GM23338 (cell line): ENCODE measurements at regions not wholly inside any gene's neighbourhood (a gene's known extent, or its start where the extent isn't known, plus 50 kb on each side); places are given as distances from the start of the nearest gene placed in this dataset.

Experiments
- ATAC-seq: fragments of 200-7000 bp; cut with Tn5 transposase; 3 replicates; pipeline ENCODE4 v1.9.1; 2020
- DNase-seq: peaks from one replicate; pipeline ENCODE4 v3.0.0-alpha.2; 2015; ENCODE audit warnings: low spot score
- H2AFZ ChIP-seq: fragments of 200-600 bp; sonication (generic); 2 replicates; pipeline ENCODE4 v1.8.0; 2016; ENCODE audit warnings: antibody characterized with exemption, mild to moderate bottlenecking, moderate library complexity
- H3F3A ChIP-seq: fragments of 200-600 bp; sonication (generic); replicated peaks from 2 replicates; pipeline ENCODE4 v1.8.0; 2017; ENCODE audit warnings: antibody characterized with exemption, mixed run types, low read depth
- H3K27ac ChIP-seq: fragments of 200-600 bp; sonication (generic); 2 replicates; pipeline ENCODE4 v1.6.1; 2016; ENCODE audit warnings: low read depth
- H3K27me3 ChIP-seq: fragments of 200-600 bp; sonication (generic); 2 replicates; pipeline ENCODE4 v1.8.0; 2016; ENCODE audit warnings: mild to moderate bottlenecking, mixed run types, moderate library complexity; ENCODE audit not compliant: insufficient read depth
- H3K36me3 ChIP-seq: fragments of 200-600 bp; sonication (generic); 2 replicates; pipeline ENCODE4 v1.8.0; 2016; ENCODE audit warnings: mild to moderate bottlenecking; ENCODE audit not compliant: insufficient read depth
- H3K4me1 ChIP-seq: fragments of 200-600 bp; sonication (generic); 2 replicates; pipeline ENCODE4 v1.8.0; 2016; ENCODE audit warnings: mild to moderate bottlenecking, moderate library complexity; ENCODE audit not compliant: insufficient read depth
- H3K4me2 ChIP-seq: fragments of 200-600 bp; sonication (generic); 2 replicates; pipeline ENCODE4 v1.7.1; 2017; ENCODE audit warnings: mixed run types
- H3K4me3 ChIP-seq: fragments of 200-600 bp; sonication (generic); 2 replicates; pipeline ENCODE4 v1.6.1; 2016; ENCODE audit warnings: mixed run types
- H3K79me2 ChIP-seq: fragments of 200-600 bp; sonication (generic); replicated peaks from 2 replicates; pipeline ENCODE4 v1.8.0; 2017; ENCODE audit warnings: mild to moderate bottlenecking; ENCODE audit not compliant: insufficient read depth
- H3K9me2 ChIP-seq: fragments of 200-600 bp; sonication (generic); 2 replicates; pipeline ENCODE4 v1.8.0; 2017; ENCODE audit not compliant: insufficient read depth
- H4K20me1 ChIP-seq: fragments of 200-600 bp; sonication (generic); replicated peaks from 2 replicates; pipeline ENCODE4 v1.8.0; 2017; ENCODE audit warnings: mild to moderate bottlenecking; ENCODE audit not compliant: insufficient read depth
- H3K27ac Mint-ChIP-seq: 2 replicates; pipeline ENCODE4 v1.8.0; 2020; ENCODE audit warnings: inconsistent platforms, mild to moderate bottlenecking, moderate library complexity, mixed read lengths
- H3K27me3 Mint-ChIP-seq: 3 replicates; pipeline ENCODE4 v1.8.0; 2022; ENCODE audit warnings: low read depth, mild to moderate bottlenecking, moderate library complexity, mixed read lengths, inconsistent platforms; ENCODE audit not compliant: insufficient read depth, poor library complexity
- H3K36me3 Mint-ChIP-seq: 3 replicates; pipeline ENCODE4 v1.8.0; 2021; ENCODE audit warnings: low read depth, mild to moderate bottlenecking, inconsistent platforms, moderate library complexity, mixed read lengths
- H3K4me1 Mint-ChIP-seq: 3 replicates; pipeline ENCODE4 v1.8.0; 2020; ENCODE audit warnings: mild to moderate bottlenecking, inconsistent platforms, mixed read lengths
- H3K4me3 Mint-ChIP-seq: 3 replicates; pipeline ENCODE4 v1.8.0; 2021; ENCODE audit warnings: moderate library complexity, mild to moderate bottlenecking, inconsistent platforms, mixed read lengths
- H3K9me3 Mint-ChIP-seq: 3 replicates; pipeline ENCODE4 v1.8.0; 2020; ENCODE audit warnings: moderate library complexity, mild to moderate bottlenecking, inconsistent platforms, mixed read lengths
- CREB1 ChIP-seq: fragments of 250-450 bp; sonication (Bioruptor Pico); IDR thresholded peaks from 2 replicates; pipeline ENCODE4 v1.5.0; 2020; ENCODE audit warnings: low read depth, mild to moderate bottlenecking, moderate library complexity
- ETS1 ChIP-seq: IDR thresholded peaks from 2 replicates; pipeline ENCODE4 v1.6.1; 2016; ENCODE audit warnings: antibody characterized with exemption
- EZH2 ChIP-seq: fragments of 200-600 bp; sonication (generic); IDR thresholded peaks from one replicate; pipeline ENCODE4 v1.8.0; 2017; ENCODE audit warnings: antibody characterized with exemption, mild to moderate bottlenecking, low read depth; ENCODE audit not compliant: unreplicated experiment
- EZH2phosphoT487 ChIP-seq: fragments of 200-600 bp; sonication (generic); IDR thresholded peaks from one replicate; pipeline ENCODE4 v1.8.1; 2018; ENCODE audit warnings: antibody characterized with exemption; ENCODE audit not compliant: unreplicated experiment
- JUNB ChIP-seq: IDR thresholded peaks from one replicate; pipeline ENCODE4 v1.6.1; 2016; ENCODE audit warnings: antibody characterized with exemption; ENCODE audit not compliant: unreplicated experiment
- NANOG ChIP-seq: IDR thresholded peaks from 2 replicates; pipeline ENCODE4 v1.6.1; 2016; ENCODE audit warnings: antibody characterized with exemption, borderline replicate concordance
- POLR2AphosphoS5 ChIP-seq: IDR thresholded peaks from 2 replicates; pipeline ENCODE4 v1.6.1; 2016; ENCODE audit warnings: antibody characterized with exemption, low read depth
- REST ChIP-seq: IDR thresholded peaks from one replicate; pipeline ENCODE4 v1.6.1; 2018; ENCODE audit warnings: antibody characterized with exemption; ENCODE audit not compliant: unreplicated experiment
- STAT1 ChIP-seq: IDR thresholded peaks from one replicate; pipeline ENCODE4 v1.6.1; 2016; ENCODE audit warnings: antibody characterized with exemption; ENCODE audit not compliant: unreplicated experiment
- ZNF114 ChIP-seq: fragments of 250-450 bp; sonication (Bioruptor Pico); IDR thresholded peaks from 2 replicates; pipeline ENCODE4 v1.5.0; 2020; ENCODE audit warnings: mild to moderate bottlenecking, moderate library complexity
- ZNF331 ChIP-seq: fragments of 250-450 bp; sonication (Bioruptor Pico); IDR thresholded peaks from 2 replicates; pipeline ENCODE4 v1.5.0; 2020; ENCODE audit warnings: low read depth, mild to moderate bottlenecking, moderate library complexity
- TF ChIP-seq, protein P1 (sequence below), 2 experiments: fragments of 200-600 bp in 1 of 2; sonication (generic) in 1 of 2; conservative IDR thresholded peaks; 2 replicates each; pipeline versions ENCODE4 v1.5.1 to v1.6.1; 2016 to 2017; ENCODE audit warnings: antibody characterized with exemption in 2 of 2, low read depth in 2 of 2, mild to moderate bottlenecking in 2 of 2, moderate library complexity in 1 of 2
- TF ChIP-seq, protein P2 (sequence below): fragments of 250-450 bp; sonication (Bioruptor Pico); IDR thresholded peaks from 2 replicates; pipeline ENCODE4 v1.5.0; 2020; ENCODE audit warnings: mild to moderate bottlenecking, moderate library complexity

GRCh38 chr6:86871681-86872080, 65.6 kb upstream of the HTR1E start (continued):
- TF ChIP-seq NANOG (no peak), ZNF114 (no peak), STAT1 (no peak)

GRCh38 chr6:86869500-86869899, 67.8 kb upstream of the HTR1E start:
- Histone ChIP-seq H3K36me3 (no peaks in the 10 kb centered on the region), H3K4me2 (no peak overlapping the region), H3K9me2 (no peaks in the 10 kb centered on the region; the same call in 1 of the 2 replicates), H2AFZ (no peak overlapping the region), H3K4me1 (no peaks in the 10 kb centered on the region), H3K79me2 (no peaks in the 10 kb centered on the region), H3K4me3 (no peak overlapping the region), H3F3A (no peaks in the 10 kb centered on the region), H3K27ac (no peak overlapping the region), H3K27me3 (no peaks in the 10 kb centered on the region), H4K20me1 (no peaks in the 10 kb centered on the region)
- TF ChIP-seq NANOG (no peak), POLR2AphosphoS5 (no peak), EZH2 (no peak), ZNF331 (CRISPR knock-in tag) (no peak), REST (no peak), CREB1 (CRISPR knock-in tag) (no peak), ETS1 (no peak), EZH2phosphoT487 (no peak), STAT1 (no peak), ZNF114 (no peak), JUNB (no peak)
- TF ChIP-seq, protein P1, sequence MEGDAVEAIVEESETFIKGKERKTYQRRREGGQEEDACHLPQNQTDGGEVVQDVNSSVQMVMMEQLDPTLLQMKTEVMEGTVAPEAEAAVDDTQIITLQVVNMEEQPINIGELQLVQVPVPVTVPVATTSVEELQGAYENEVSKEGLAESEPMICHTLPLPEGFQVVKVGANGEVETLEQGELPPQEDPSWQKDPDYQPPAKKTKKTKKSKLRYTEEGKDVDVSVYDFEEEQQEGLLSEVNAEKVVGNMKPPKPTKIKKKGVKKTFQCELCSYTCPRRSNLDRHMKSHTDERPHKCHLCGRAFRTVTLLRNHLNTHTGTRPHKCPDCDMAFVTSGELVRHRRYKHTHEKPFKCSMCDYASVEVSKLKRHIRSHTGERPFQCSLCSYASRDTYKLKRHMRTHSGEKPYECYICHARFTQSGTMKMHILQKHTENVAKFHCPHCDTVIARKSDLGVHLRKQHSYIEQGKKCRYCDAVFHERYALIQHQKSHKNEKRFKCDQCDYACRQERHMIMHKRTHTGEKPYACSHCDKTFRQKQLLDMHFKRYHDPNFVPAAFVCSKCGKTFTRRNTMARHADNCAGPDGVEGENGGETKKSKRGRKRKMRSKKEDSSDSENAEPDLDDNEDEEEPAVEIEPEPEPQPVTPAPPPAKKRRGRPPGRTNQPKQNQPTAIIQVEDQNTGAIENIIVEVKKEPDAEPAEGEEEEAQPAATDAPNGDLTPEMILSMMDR (conservative IDR thresholded peaks at IDR 0.05; ENCODE audit: low read depth in 2 of 2): no peak
- TF ChIP-seq, protein P2, sequence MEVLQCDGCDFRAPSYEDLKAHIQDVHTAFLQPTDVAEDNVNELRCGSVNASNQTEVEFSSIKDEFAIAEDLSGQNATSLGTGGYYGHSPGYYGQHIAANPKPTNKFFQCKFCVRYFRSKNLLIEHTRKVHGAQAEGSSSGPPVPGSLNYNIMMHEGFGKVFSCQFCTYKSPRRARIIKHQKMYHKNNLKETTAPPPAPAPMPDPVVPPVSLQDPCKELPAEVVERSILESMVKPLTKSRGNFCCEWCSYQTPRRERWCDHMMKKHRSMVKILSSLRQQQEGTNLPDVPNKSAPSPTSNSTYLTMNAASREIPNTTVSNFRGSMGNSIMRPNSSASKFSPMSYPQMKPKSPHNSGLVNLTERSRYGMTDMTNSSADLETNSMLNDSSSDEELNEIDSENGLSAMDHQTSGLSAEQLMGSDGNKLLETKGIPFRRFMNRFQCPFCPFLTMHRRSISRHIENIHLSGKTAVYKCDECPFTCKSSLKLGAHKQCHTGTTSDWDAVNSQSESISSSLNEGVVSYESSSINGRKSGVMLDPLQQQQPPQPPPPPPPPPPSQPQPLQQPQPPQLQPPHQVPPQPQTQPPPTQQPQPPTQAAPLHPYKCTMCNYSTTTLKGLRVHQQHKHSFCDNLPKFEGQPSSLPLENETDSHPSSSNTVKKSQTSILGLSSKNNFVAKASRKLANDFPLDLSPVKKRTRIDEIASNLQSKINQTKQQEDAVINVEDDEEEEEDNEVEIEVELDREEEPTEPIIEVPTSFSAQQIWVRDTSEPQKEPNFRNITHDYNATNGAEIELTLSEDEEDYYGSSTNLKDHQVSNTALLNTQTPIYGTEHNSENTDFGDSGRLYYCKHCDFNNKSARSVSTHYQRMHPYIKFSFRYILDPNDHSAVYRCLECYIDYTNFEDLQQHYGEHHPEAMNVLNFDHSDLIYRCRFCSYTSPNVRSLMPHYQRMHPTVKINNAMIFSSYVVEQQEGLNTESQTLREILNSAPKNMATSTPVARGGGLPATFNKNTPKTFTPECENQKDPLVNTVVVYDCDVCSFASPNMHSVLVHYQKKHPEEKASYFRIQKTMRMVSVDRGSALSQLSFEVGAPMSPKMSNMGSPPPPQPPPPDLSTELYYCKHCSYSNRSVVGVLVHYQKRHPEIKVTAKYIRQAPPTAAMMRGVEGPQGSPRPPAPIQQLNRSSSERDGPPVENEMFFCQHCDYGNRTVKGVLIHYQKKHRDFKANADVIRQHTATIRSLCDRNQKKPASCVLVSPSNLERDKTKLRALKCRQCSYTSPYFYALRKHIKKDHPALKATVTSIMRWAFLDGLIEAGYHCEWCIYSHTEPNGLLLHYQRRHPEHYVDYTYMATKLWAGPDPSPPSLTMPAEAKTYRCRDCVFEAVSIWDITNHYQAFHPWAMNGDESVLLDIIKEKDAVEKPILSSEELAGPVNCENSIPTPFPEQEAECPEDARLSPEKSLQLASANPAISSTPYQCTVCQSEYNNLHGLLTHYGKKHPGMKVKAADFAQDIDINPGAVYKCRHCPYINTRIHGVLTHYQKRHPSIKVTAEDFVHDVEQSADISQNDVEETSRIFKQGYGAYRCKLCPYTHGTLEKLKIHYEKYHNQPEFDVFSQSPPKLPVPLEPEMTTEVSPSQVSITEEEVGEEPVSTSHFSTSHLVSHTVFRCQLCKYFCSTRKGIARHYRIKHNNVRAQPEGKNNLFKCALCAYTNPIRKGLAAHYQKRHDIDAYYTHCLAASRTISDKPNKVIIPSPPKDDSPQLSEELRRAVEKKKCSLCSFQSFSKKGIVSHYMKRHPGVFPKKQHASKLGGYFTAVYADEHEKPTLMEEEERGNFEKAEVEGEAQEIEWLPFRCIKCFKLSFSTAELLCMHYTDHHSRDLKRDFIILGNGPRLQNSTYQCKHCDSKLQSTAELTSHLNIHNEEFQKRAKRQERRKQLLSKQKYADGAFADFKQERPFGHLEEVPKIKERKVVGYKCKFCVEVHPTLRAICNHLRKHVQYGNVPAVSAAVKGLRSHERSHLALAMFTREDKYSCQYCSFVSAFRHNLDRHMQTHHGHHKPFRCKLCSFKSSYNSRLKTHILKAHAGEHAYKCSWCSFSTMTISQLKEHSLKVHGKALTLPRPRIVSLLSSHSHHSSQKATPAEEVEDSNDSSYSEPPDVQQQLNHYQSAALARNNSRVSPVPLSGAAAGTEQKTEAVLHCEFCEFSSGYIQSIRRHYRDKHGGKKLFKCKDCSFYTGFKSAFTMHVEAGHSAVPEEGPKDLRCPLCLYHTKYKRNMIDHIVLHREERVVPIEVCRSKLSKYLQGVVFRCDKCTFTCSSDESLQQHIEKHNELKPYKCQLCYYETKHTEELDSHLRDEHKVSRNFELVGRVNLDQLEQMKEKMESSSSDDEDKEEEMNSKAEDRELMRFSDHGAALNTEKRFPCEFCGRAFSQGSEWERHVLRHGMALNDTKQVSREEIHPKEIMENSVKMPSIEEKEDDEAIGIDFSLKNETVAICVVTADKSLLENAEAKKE (CRISPR knock-in tag): no peak
- no peak for ATAC-seq
- Mint-ChIP-seq H3K4me1 (no peaks in the 10 kb centered on the region), H3K36me3 (peaks cover 31% of the 10 kb centered on the region; the same call in 2 of the 3 replicates), H3K27ac (no peak overlapping the region), H3K4me3 (no peak overlapping the region), H3K27me3 (peaks cover 2% of the 10 kb centered on the region), H3K9me3 (peaks cover 53% of the 10 kb centered on the region)
- DNase-seq: no peak
